GM18873 (cell line): ENCODE measurements at regions not wholly inside any gene's neighbourhood (a gene's known extent, or its start where the extent isn't known, plus 50 kb on each side); places are given as distances from the start of the nearest gene placed in this dataset.

ENCODE experiments used
- ATAC-seq: cut with Tn5 transposase; IDR thresholded peaks from one replicate; pipeline ENCODE4 v1.9.1; 2021; ENCODE audit warnings: mild to moderate bottlenecking, moderate library complexity, moderate number of reproducible peaks; ENCODE audit not compliant: unreplicated experiment, low FRiP score

- ATAC-seq, result no peak
These were observed 918.5 kb downstream of the CBLN2 start for GRCh38 chr18:71625556-71626090.

GRCh38 chr18:71598374-71598773 is 945.8 kb downstream of the CBLN2 start:
- no peak for ATAC-seq

GRCh38 chr18:71597219-71597618 is 946.9 kb downstream of the CBLN2 start:
- no peak for ATAC-seq

GRCh38 chr18:71583252-71583651 is 960.9 kb downstream of the CBLN2 start:
- no peak for ATAC-seq

GRCh38 chr18:71554686-71555085 is 989.5 kb downstream of the CBLN2 start:
- ATAC-seq, result no peak

- no peak for ATAC-seq
These were observed 1002.5 kb downstream of the CBLN2 start for GRCh38 chr18:71541643-71542042.

- ATAC-seq, result no peak
These were observed 1014.3 kb downstream of the CBLN2 start for GRCh38 chr18:71529703-71530303.

- no peak for ATAC-seq
These were observed 1020.4 kb downstream of the CBLN2 start for GRCh38 chr18:71523483-71524435.

- no peak for ATAC-seq
These were observed 1038.6 kb downstream of the CBLN2 start for GRCh38 chr18:71505526-71505925.

- ATAC-seq, result no peak
These were observed 1040.9 kb downstream of the CBLN2 start for GRCh38 chr18:71503222-71503621.

GRCh38 chr18:71485611-71486010 is 1058.5 kb downstream of the CBLN2 start:
- ATAC-seq, result no peak

GRCh38 chr18:71471963-71472725 is 1072.0 kb downstream of the CBLN2 start:
- ATAC-seq, result no peak

- no peak for ATAC-seq
These were observed 1087.9 kb downstream of the CBLN2 start for GRCh38 chr18:71456206-71456605.

GRCh38 chr18:71450257-71450656 is 1093.9 kb downstream of the CBLN2 start:
- no peak for ATAC-seq

- ATAC-seq, result no peak
These were observed 1100.2 kb downstream of the CBLN2 start for GRCh38 chr18:71443706-71444480.

GRCh38 chr18:71442731-71443141 is 1101.4 kb downstream of the CBLN2 start:
- ATAC-seq, result no peak

GRCh38 chr18:71441156-71441555 is 1103.0 kb downstream of the CBLN2 start:
- ATAC-seq, result no peak

- no peak for ATAC-seq
These were observed 1106.6 kb downstream of the CBLN2 start for GRCh38 chr18:71437511-71437910.

GRCh38 chr18:71433373-71433772 is 1110.8 kb downstream of the CBLN2 start:
- no peak for ATAC-seq

- ATAC-seq, result no peak
These were observed 1112.5 kb downstream of the CBLN2 start for GRCh38 chr18:71431689-71432088.
